Pancreas (tissue), 10 donors: ENCODE measurements at regions not wholly inside any gene's neighbourhood (a gene's known extent, or its start where the extent isn't known, plus 50 kb on each side); places are given as distances from the start of the nearest gene placed in this dataset.

Experiments
- ATAC-seq, 4 donors: fragments of 200-7000 bp; cut with Tn5 transposase; one replicate each; pipeline versions ENCODE4 v1.8.0 to v1.9.1; 2020; ENCODE audit warnings: mild to moderate bottlenecking in 4 of 4, moderate library complexity in 4 of 4
- DNase-seq, 6 donors: peaks; one replicate each; pipeline ENCODE4 v3.0.0-alpha.2; 2020
- FAIRE-seq: peaks from 2 replicates; lab custom pipeline; 2012; peaks lifted over from hg19 to GRCh38; lab: Jason Lieb, UNC
- H3K27ac ChIP-seq, 4 donors: fragments of 200-600 bp; sonication (generic); 1 replicate in 3 of 4; 2 replicates in 1 of 4; pipeline versions ENCODE4 v1.5.0 to v1.8.0; 2020
- H3K27me3 ChIP-seq, 4 donors: fragments of 200-600 bp; one replicate each; pipeline ENCODE4 v1.8.0; 2021
- H3K36me3 ChIP-seq, 3 donors: fragments of 200-600 bp; sonication (generic) in 1 of 3; one replicate each; pipeline versions ENCODE4 v1.5.0 to v1.8.0; 2020 to 2021
- H3K4me1 ChIP-seq, 3 donors: fragments of 200-600 bp; one replicate each; pipeline ENCODE4 v1.8.0; 2021
- H3K4me3 ChIP-seq, 4 donors: fragments of 200-600 bp; sonication (generic) in 2 of 4; one replicate each; pipeline versions ENCODE4 v1.5.0 to v1.8.0; 2020 to 2021
- H3K9me3 ChIP-seq, 4 donors: fragments of 200-600 bp; one replicate each; pipeline ENCODE4 v1.8.0; 2021
- WGBS, 2 donors: extraction: QIAGEN DNeasy Blood & Tissue Kit; methylation state at CpG; one replicate each; pipeline ENCODE4 v1.1.7; 2013; 5-methylcytosine and 5-hydroxymethylcytosine counted together
- intact Hi-C, 3 donors: fragments of 100-400 bp; cut with DNase I; formaldehyde crosslinking; loops; one replicate each; pipeline versions ENCODE4 v1.11.1 to v1.14.2; 2022
- TF ChIP-seq, protein P1 (sequence below), 4 donors: fragments of 200-600 bp; sonication (generic) in 3 of 4; IDR thresholded peaks; one replicate each; pipeline versions ENCODE4 v1.5.0 to v1.8.0; 2021; ENCODE audit warnings: antibody characterized with exemption in 4 of 4
- donor health status: healthy with polysubstance abuse.
- donor health status: DM: no; HTN: no; CAD: no; lungs with moderate emphysema.
- donor health status: DM: no; HTN: no; CAD: no.
- donor health status: control.
- donor health status: control.
- donor health status: Bipolar disorder and iron deficiency.
- donor health status: DM: yes; HTN: yes; CAD: no.
- donor health status: DM: no; HTN: no; CAD: no.
- donor health status: DM: no; HTN: no; CAD: no.
- donor health status: DM: yes; HTN: yes; CAD: no.

DNA sequence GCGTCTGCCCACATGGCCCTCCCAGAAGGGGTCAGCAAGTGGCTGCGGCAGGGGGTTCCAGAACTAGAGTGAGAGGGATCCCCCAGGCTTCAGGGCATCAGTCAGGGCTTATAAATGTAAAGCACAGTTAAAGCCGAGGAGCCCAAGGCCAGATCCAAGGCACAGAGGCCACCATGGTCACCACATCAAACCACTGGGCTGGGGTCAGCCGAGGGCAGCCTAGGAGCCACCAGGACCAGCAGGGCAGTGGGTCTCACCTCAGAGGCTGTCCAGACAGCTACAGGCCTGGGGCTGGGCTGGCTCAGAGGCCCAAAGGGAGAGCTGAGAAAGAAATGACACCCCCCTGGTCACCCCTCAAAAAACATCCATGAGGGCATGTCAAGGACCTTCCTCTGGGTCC, 188.5 kb downstream of the INHBB start:
- Histone ChIP-seq H3K4me1 (no peaks in the 10 kb centered on the region), H3K4me3 (no peak overlapping the region), H3K9me3 (no peaks in the 10 kb centered on the region), H3K27ac (no peak overlapping the region), H3K27me3 (no peaks in the 10 kb centered on the region), H3K36me3 (no peaks in the 10 kb centered on the region)
- intact Hi-C loops = no loop called here
- 89 to 93% methylated on average over 4 of the region's 4 CpGs for WGBS, 2 donors
- no peak for FAIRE-seq
- TF ChIP-seq, protein P1, sequence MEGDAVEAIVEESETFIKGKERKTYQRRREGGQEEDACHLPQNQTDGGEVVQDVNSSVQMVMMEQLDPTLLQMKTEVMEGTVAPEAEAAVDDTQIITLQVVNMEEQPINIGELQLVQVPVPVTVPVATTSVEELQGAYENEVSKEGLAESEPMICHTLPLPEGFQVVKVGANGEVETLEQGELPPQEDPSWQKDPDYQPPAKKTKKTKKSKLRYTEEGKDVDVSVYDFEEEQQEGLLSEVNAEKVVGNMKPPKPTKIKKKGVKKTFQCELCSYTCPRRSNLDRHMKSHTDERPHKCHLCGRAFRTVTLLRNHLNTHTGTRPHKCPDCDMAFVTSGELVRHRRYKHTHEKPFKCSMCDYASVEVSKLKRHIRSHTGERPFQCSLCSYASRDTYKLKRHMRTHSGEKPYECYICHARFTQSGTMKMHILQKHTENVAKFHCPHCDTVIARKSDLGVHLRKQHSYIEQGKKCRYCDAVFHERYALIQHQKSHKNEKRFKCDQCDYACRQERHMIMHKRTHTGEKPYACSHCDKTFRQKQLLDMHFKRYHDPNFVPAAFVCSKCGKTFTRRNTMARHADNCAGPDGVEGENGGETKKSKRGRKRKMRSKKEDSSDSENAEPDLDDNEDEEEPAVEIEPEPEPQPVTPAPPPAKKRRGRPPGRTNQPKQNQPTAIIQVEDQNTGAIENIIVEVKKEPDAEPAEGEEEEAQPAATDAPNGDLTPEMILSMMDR (IDR thresholded peaks at IDR 0.05) = no peak
- DNase-seq = no peak
- no peak for ATAC-seq

DNA sequence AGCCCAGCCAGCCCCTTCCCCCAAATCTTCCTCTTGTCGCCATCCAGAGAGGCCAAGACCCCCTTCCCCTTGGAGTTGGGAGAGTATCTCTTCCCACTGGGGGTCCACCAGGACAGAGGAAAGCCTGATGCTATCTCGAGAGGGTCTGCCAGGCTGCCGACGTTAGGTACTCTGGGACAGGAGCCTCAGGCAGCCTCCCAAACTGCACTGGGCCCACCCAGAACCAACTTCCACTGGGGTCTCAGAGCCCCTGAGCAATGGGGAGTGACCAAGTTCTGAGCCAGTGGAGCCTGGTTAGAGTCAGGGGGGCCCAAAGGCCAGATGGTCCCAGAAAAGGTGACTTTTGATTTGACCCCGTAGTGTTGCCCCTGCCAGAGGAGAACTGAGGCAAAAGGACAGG, 189.1 kb downstream of the INHBB start:
- no peak for DNase-seq
- H3K27me3 ChIP-seq = no peaks in the 10 kb centered on the region
- 93 to 96% methylated on average over 5 of the region's 5 CpGs for WGBS, 2 donors
- no peaks in the 10 kb centered on the region for H3K9me3 ChIP-seq
- no peaks in the 10 kb centered on the region for H3K36me3 ChIP-seq
- no peak overlapping the region for H3K4me3 ChIP-seq
- no peak overlapping the region for H3K27ac ChIP-seq
- no peak for ATAC-seq
- TF ChIP-seq, protein P1 (IDR thresholded peaks at IDR 0.05) = no peak
- H3K4me1 ChIP-seq = peaks cover 0 to 2% (median 0%) of the 10 kb centered on the region in 3 donors
- FAIRE-seq = no peak
- intact Hi-C loops = no loop called here

DNA sequence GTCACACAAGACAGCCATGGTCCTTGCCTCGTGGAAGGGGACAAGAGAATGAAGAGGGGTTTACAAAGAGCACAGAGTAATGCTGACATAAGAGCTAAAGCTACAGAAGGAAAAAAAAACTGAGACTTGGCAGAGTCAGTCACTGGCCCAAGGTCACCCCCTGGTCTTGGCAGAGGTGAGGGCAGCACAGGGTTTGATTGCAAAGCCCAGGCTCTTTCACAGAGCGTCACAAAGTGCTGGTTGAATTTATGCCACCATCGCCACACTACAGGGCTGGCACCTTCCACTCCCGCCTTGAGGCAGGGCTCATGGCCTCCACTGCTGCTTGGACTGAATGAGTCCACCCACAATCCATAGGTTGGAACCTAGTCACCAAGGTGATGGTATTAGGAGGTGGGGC, 190.2 kb downstream of the INHBB start:
- TF ChIP-seq, protein P1 (IDR thresholded peaks at IDR 0.05) = no peak
- 22 to 25% methylated on average over 4 of the region's 4 CpGs for WGBS, 2 donors
- FAIRE-seq (no peak), DNase-seq (peak in 4 of 6 donors; percentile 74 to 83 (median 78)), ATAC-seq (peak; percentile 75 to 90 (median 80))
- intact Hi-C loops = no loop called here
- H3K4me1 ChIP-seq = peaks cover 0 to 13% (median 4%) of the 10 kb centered on the region in 3 donors
- H3K27ac ChIP-seq = peak overlapping the region in 3 of 4 donors; percentile 38 to 52 (median 41)
- no peaks in the 10 kb centered on the region for H3K9me3 ChIP-seq
- no peaks in the 10 kb centered on the region for H3K27me3 ChIP-seq
- no peaks in the 10 kb centered on the region for H3K36me3 ChIP-seq
- no peak overlapping the region for H3K4me3 ChIP-seq

DNA sequence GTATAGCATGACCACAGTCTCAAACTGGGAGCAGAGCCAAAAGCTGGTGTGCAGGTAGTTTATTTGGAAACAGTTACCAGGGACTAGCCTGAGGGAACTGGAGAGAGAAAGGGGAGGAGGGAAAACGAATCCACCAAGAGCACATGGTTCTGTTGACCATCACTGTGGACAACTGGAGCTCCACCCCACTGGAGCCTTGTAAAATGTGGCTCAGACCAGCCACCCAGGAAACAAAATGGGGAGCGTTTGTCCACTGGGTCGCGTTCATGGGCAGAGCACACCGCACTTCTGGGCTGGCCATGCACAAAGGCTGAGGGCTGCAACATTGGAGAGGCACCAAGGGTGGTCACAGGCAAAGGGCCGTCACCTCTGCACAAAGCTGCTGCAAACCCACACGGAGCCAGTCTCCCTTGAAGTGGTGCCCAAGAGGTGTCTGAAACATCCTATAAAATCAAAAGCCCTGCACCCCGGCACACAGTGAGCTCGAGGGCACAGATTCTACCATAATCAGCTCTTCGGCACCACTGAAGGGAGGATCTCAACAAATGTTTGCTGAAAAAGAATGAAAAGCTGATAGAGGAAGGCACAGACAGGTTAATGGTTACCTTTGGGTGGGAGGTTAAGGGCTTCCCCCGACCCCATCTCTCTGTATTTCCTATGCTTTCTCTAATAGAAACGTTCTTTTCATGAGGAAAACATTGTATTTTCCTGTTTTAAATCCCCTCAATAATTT, 192.9 kb downstream of the INHBB start:
- H3K4me1 ChIP-seq = peaks cover 0 to 22% (median 4%) of the 10 kb centered on the region in 3 donors
- H3K27ac ChIP-seq = no peak overlapping the region
- TF ChIP-seq, protein P1 (IDR thresholded peaks at IDR 0.05) = no peak
- H3K4me3 ChIP-seq = no peak overlapping the region
- intact Hi-C loops = no loop called here
- no peaks in the 10 kb centered on the region for H3K9me3 ChIP-seq
- ATAC-seq (no peak), DNase-seq (no peak), FAIRE-seq (no peak)
- no peaks in the 10 kb centered on the region for H3K27me3 ChIP-seq
- WGBS, 2 donors = 80 to 85% methylated on average over 12 of the region's 12 CpGs
- H3K36me3 ChIP-seq = no peaks in the 10 kb centered on the region

DNA sequence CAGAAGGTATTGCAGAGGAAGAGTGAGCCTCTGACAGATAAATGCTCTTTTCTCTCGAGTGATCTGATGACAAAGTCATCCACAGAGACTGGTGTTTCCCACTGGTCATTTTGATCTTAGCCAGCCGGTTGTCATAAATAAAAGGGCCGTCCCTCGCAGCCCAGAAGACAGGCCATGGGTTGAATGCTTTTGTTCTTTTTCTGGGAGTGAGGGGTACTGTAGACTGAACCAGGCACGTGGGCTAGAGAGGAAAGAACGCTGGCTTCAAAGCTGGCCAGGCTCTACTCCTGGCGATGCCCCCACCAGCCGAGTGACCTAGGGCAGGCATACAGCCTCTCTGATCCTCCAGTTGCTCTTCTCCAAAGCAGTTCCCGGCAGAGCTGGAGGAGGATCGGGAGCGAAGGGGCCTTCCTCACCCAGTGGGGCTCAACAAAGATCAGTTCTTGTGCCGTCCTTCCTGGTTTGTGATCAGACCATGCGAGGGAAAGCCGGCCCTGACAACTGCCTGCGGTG, 193.5 kb downstream of the INHBB start:
- WGBS, 2 donors = 90 to 91% methylated on average over 15 of the region's 15 CpGs
- no peaks in the 10 kb centered on the region for H3K27me3 ChIP-seq
- TF ChIP-seq, protein P1 (IDR thresholded peaks at IDR 0.05) = no peak
- DNase-seq (no peak), FAIRE-seq (no peak), ATAC-seq (no peak)
- H3K27ac ChIP-seq = peak overlapping the region in 1 of 4 donors; percentile 67
- no peak overlapping the region for H3K4me3 ChIP-seq
- H3K9me3 ChIP-seq = no peaks in the 10 kb centered on the region
- H3K36me3 ChIP-seq = no peaks in the 10 kb centered on the region
- intact Hi-C loops = no loop called here
- peaks cover 0 to 22% (median 4%) of the 10 kb centered on the region in 3 donors for H3K4me1 ChIP-seq
